Right lung (tissue), 2 donors: ENCODE measurements at regions not wholly inside any gene's neighbourhood (a gene's known extent, or its start where the extent isn't known, plus 50 kb on each side); places are given as distances from the start of the nearest gene placed in this dataset.

Experiments used
- DNase-seq, 2 donors: peaks; one replicate each; pipeline ENCODE4 v3.0.0-alpha.2; 2013

DNA sequence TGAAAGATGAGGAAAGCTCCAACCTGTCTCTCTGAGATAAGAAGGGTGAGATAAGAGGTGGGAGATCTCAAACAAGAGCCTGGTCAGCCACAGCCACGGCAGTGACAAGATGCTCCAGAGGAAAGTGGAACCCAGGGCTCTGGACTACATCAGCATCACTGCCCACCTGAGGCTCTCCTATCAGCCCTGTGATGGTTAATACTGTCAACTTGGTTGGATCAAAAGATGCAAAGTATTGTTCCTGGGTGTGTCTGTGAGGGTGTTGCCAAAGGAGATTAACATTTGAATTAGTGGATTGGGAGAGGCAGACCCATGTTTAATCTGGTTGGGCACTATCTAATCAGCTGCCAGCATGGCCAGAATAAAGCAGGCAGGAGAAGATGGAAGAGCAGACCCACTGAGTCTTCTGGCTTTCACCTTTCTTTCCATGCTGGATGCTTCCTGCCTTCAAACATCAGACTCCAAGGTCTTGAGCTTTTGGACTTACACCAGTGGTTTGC is 476.6 kb upstream of the NBEA start:
- DNase-seq, result no peak

GRCh38 chr13:34466301-34466700 is 475.8 kb upstream of the NBEA start:
- no peak for DNase-seq

DNA sequence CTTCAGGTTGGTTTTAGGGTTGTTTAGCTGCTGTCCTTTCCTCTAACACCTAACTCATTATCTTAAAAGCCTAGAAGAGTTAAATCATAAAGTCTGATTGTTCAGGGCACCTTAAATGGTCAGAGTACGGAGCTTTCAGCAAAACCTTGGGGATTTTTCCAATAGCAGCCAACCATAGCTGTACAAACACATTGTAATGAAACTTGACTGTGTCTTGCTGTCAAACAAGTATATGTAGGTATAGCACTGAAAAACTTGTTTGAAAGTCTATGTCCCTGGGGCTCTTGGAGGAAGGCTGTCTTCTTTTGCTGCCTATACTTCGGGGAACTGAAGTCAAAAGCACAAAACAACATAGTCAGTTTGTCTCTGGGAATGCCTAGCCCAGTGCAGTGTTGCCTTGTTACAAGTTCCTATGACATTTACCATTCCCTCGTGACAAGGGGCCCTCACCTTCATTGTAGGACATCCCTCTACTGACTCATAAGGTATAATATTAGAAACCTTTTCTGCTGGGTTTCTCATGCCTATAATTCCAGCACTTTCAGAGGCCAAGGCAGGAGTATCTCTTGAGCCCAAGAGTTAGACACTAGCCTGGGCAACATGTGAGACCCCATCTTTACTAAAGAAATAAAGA is 474.5 kb upstream of the NBEA start:
- DNase-seq, result no peak

DNA sequence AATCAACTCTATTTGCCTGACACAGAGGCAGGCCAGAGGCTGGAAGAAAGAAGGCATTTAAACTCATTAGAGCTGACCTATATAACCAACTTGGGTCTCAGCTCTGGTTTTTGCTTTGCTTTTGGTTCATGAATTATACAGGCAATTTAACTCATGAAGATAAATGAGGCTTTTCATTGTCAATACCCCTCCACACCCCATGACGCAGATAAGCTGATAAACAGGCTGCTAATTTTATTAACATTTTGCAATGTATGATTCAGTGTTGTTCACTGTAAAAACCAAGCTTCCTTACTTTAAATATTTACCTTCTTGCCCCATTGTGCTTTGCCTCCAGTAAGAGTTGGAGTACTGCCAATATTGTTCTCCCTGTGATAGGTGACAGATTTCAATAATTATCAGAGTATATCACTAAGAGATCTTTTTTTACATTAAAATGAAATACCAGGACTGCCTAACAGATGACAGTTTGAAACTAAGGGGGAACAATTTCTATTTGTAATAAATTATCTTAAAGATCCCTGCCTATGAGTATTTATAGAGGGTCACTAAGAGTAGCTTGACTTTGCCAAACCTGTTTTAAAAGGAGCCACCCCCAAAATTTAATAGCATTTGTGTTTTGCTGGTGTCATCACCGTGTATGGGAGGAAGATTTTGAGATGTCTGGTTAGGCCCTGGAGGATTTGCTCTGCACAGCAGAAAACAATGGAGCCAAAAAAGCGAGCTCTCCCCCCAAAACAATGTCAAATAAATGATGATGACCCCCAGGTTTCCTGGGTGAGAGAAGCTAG is 472.7 kb upstream of the NBEA start:
- DNase-seq, result no peak

DNA sequence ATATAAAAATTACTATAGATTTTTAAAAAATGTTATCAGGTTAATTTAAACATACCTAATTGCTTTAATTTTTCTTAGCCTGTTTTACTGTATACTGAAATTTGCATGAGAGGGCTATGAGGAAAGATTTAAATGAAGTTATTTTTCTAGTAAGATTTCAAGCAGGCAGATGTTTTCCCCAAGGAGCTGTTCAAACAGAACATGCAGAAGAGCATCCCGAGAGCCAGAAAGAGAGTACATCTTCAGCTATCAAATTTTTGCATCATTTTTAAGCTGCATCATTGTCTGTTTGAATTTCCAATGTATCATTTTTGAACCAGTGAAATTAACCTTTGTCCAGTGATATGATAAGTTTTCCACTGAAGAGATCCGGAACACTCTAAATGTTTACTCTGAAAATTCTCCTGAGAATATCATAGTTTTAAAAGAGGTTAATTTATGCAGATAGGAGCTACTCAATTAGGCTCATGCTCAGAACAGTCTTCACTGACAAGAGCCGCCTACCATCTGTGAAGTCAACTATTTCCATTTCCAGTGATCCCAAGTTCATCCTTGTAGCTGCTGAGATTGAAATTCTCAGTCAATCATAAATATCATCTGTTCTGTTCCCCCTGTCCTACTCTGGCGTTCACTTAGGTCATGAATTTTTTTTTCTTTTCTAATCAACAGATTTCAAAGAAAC is 467.7 kb upstream of the NBEA start:
- DNase-seq, result no peak

- DNase-seq, result no peak
Observed at GRCh38 chr13:34478376-34478775, 463.7 kb upstream of the NBEA start.

- no peak for DNase-seq
Observed at GRCh38 chr13:34502011-34502410, 440.1 kb upstream of the NBEA start.

DNA sequence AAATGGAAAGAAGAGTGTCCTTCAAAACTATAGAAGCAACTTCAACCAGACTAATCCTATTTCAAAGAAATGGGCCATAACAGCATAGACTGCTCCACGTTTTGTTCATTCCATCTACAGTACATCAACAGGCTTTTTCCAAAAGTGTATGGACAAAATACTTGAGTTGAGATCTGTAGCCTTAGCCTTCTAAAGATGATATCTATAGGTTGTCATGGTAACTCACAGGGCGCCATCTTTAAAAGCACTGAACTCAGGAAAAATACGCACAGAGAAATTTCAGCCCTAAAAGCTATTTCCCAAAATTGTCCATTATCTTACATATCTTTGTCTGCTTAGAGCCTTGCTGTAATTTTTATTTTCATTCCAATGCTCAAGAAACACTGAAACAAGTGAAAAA is 439.4 kb upstream of the NBEA start:
- DNase-seq, result no peak

- DNase-seq, result no peak
Observed at GRCh38 chr13:34506796-34507195, 435.3 kb upstream of the NBEA start.

DNA sequence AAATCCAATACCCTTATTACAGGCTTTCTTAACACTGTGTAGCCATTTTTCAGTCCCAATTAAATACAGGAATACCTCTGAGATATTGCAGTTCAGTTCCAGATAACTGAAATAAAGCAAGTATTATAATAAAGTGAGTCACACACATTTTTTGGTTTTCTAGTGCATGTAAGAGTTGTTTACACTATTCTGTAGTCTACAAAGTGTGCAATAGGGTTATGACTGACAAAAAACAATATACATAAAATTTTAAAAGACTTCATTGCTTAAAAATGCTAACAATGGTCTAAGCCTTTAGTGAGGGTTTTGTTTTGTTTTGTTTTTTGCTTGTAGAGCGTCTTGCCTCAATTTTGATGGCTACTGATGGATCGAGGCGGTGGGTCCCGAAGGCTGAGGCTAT is 434.4 kb upstream of the NBEA start:
- no peak for DNase-seq

DNA sequence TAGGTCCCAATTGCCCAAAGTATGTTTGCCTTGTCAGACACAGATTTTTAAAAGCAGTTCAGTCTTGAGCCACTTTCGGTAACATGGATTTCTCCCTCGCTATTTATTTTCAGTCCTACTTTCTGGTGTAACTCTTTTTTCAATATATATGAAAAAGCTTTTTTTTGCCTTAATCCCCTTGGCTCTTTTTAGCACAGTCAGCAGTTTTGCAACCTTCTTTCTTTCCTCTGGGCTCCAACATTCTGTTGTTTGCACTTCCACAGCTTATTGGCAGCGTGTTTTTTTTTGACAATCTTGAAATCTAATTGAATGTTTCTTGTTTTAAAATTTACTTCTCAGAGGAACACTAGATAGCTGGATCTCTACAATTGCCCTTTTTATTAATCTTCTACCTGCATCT is 429.3 kb upstream of the NBEA start:
- no peak for DNase-seq

GRCh38 chr13:34513526-34513925 is 428.5 kb upstream of the NBEA start:
- no peak for DNase-seq

- DNase-seq, result no peak
Observed at GRCh38 chr13:34515201-34515600, 426.9 kb upstream of the NBEA start.

GRCh38 chr13:34521171-34521570 is 420.9 kb upstream of the NBEA start:
- peak; percentile 6 to 11 for DNase-seq

DNA sequence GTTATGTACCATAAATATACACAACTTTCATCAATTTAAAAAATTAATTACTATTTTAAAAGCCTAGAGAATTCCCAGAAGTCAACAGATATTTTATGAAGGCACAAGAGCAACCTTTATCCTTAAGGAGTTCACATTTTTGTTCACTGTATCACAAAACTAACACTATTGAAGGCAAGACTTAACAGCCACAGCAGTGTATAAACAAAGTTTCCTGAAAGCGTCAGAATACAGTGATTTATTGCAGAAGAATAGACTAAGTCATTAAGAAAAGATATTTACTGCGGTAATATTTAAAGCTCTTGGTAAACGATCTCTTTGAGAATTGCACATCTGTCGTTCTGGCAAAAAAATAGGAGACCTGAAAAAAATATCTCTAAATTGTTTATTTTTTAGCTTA is 419.3 kb upstream of the NBEA start:
- DNase-seq, result no peak

- DNase-seq, result no peak
Observed at GRCh38 chr13:34523406-34523805, 418.7 kb upstream of the NBEA start.

GRCh38 chr13:34533941-34534340 is 408.1 kb upstream of the NBEA start:
- no peak for DNase-seq

DNA sequence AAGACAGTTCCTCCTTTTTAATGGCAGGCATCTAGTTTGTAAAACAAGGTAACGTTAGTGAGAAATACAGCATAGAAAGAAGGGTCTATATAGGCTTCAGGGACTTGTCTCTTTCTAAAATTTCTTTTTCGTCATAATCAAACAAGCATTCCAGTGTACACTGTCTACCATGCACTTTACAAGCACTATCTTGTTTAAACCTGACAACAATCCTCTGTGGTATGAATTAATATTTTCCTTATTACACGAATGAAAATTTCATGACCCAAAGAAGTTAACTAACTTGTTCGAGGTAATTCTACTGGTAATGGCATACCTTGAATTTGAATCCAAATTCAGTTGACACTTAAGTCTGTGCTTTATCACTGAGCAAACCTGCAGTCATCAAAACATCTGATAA is 399.7 kb upstream of the NBEA start:
- no peak for DNase-seq

DNA sequence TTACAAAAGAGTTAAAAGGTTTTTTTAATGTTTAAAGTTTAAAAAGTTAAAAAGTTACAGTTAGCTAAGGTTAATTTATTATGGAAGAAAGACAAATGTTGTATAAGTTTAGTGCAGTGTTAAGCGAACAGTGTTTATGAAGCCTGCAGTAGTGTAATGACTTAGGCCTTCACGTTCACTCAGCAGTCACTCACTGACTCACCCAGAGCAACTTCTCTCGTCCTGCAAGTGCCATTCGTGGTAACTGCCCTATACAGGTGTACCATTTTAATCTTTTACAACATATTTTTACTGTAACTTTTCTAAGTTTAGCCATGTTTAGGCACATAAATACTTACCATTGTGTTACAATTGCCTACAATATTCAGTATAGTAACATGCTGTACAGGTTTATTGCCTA is 398.2 kb upstream of the NBEA start:
- no peak for DNase-seq

DNA sequence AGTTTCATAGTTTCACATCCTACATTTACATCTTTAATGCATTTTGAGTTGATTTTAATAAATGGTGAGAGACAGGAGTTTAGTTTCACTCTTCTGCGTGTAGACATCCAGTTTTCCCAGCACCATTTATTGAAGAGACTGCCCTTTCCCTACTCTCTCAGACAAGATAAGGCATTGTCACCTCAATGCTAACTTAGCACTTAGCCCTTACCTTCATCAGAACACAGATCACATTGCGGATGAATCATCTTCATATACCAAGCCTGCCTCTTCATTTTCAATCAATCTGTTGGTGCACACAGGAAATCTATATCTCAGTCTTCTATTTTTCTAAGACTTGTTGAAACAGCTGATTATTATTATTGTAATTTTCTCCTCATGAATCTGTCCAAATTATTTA is 396.6 kb upstream of the NBEA start:
- DNase-seq, result no peak

DNA sequence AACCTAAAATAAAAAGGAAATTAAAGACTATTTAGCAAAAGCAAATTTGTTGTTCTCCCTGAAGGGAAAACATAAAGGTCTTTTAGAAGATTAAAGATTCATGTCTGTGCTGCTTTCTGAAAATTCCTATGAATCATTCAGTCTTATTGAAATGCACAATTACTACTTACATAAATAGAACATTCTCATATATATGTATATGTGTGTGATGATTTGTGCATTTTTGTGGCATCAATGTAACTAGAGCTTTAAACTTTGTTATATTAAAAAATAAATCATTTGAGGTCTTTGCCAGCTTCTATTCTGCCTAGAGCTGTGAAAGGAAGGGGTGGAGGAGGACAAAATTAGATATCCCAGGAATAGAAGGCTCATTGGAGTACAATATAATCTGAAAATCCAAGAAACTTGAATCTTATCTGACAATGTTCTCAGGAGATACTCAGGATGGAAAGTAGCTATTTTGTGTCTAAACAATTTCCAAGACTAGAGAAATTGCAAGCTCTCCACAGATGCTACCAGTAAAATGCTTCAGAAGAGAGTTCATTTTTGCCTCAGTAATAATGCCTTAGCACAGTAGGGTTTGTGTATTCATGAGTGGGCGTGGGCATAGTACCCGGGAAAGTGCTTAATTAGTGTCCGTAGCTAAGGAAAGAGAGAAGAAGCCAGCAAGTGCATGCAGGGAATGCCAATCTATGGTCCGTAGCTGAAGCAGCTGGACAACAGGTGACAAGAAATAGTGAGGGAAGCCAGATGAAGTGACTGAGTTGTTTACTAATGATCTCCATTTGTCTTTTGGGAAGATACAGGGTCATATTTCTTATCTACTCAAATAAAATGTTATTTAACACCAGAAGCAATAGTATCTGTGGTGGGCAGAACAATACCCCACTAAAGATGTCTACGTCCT is 395.5 kb upstream of the NBEA start:
- no peak for DNase-seq

DNA sequence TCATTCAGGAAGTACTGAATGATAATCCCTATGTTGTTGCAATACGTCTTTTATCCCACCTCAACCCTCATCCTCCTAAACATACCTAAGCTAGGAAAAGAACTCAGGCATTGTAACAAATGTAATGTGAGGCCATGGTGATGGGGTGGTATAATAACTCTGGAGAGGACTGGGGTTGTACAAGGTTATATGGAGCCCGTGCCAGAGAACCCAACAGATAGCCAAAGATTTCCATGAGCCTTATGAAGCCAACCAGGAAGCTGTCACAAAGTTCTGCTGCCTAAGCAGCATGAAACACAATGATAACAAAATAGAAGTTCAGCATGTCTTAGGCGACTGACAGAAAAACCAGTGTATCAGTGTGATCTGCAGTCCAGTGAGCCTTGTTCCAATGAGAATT is 394.1 kb upstream of the NBEA start:
- DNase-seq, result no peak
